Esophagus squamous epithelium (tissue), 4 donors: ENCODE measurements at regions not wholly inside any gene's neighbourhood (a gene's known extent, or its start where the extent isn't known, plus 50 kb on each side); places are given as distances from the start of the nearest gene placed in this dataset.

Experiments
- CTCF ChIP-seq, 6 experiments: fragments of 450-650 bp in 4 of 6; fragments of 200-600 bp in 2 of 6; sonication (generic) in 2 of 6; IDR thresholded peaks; one replicate each; pipeline ENCODE4 v1.5.1; 2016 to 2019; ENCODE audit warnings: antibody characterized with exemption in 6 of 6, mild to moderate bottlenecking in 4 of 6, moderate library complexity in 4 of 6
- POLR2A ChIP-seq, 4 donors: fragments of 450-650 bp; IDR thresholded peaks; one replicate each; pipeline ENCODE4 v1.6.1; 2017; ENCODE audit warnings: antibody characterized with exemption in 4 of 4, mild to moderate bottlenecking in 4 of 4, moderate library complexity in 3 of 4

- TF ChIP-seq CTCF (IDR thresholded peaks at IDR 0.05) (no peak), POLR2A (IDR thresholded peaks at IDR 0.05) (no peak)
Measured at GRCh38 chr20:60477958-60478357, 519.7 kb downstream of the CDH26 start.
